D341Med (cell line): ENCODE measurements at regions not wholly inside any gene's neighbourhood (a gene's known extent, or its start where the extent isn't known, plus 50 kb on each side); places are given as distances from the start of the nearest gene placed in this dataset.
"Not testable (repeated sequence)": the region's sequence is repeated elsewhere in the genome, so short reads cannot be mapped to it uniquely, and the experiment has no call there.

Experiments
- DNase-seq: peaks from one replicate; pipeline ENCODE4 v3.0.0; 2012; ENCODE audit warnings: low spot score

- no peak for DNase-seq
These were observed 134.4 kb upstream of the PRDX6 start for GRCh38 chr1:173342736-173343135.

DNA sequence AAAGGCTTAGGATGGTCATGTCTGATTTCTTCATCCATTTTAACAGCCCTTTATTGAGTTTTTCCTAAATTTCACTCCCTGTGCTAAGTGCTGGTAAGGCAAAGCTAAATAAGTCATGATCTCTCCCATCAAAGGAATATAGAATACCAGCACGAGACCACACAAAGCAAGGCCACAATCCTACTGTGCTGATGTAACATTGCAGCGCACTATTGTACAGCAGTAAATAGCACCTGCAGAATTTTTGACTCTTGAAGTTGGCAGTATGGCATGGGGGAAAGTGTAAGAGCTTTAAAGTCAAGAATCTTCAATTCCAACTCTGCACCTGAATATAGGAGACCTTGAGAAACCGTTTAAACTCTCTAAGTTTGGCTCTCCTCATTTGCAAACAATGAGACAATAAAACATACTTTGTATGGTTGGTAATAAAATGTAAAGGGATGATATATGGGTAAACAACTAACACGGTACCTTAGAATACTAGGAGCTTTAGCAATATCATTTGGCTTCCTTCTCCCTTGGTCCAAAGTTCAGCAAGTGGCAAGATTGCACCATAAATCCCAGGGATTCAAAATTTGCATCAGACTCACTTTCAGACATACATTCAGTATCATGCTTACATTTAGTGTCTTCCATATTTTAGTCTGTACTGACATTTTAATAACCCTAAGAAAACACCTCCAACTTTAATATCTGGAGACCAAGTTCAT lies 132.9 kb upstream of the PRDX6 start:
- DNase-seq = no peak

- DNase-seq = no peak
These were observed 129.8 kb upstream of the PRDX6 start for GRCh38 chr1:173347282-173347818.

DNA sequence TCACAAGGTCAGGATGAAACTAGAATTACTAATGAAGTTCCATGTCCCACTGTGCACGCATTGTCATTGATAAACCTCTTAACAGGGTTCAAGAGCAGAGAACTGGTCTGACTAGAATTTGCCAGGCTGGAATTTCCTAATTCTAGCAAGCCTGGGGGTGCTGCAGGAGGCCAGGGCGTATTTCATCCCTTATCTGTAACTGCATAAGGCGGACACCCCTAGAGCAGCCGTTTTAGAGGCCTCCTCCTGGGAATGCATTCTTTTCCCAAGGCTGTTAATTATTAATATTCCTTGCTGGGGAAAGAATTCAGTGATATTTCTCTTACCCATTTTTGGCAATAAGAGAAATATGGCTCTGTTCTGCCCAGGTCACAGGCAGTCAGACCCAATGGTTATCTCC lies 124.5 kb upstream of the PRDX6 start:
- not testable (repeated sequence) for DNase-seq

GRCh38 chr1:173353350-173353749 lies 123.8 kb upstream of the PRDX6 start:
- no peak for DNase-seq

DNA sequence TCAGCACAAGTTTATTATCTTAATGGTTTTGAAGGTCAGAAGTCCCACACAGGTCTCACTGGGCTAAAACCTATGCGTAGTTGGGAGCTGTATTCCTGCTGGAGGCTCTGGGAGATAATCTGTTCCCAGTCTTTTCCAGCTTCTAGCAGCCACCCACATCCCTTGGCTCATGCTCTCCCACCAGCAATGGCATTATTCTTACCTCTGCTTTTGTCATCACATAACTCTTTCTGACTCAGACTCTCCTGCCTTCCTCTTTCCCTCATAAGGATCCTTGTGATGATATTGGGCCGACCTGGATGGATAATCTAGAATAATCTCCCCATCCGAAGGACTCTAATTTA lies 122.2 kb upstream of the PRDX6 start:
- DNase-seq = no peak

DNA sequence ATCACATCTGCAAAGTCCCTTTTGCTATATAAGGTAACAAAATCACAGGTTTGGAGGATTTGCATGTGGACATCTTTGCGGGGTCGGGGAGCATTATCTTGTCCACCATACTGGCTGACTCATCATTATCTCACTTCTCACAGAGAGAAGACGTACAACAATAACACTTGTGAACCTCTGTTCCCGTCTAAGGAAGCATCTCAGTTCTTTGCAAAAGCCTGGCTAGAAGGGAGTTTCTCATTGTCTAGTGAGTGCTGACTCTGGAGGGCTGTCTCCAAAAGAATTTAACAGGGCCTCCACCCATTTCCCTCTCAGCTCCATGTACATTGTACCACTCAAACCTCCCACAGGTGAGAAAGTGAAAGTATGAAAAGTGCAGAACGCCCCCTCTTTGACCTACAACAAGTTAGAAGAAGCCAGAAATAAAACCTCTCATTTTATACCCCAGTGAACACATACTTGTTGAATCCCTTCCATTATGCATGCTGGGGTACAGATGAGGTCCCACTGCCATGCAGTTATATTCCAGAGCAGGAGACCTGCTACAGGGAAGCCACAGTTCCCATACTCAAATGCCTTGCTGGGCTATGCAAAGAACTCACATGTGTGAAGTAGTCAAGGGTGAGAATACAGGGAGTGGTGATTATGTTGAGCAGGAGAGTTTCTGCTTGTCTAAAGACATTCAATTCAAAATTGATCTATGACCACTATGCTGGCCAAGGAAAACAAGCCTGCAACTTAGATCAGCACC lies 121.7 kb upstream of the PRDX6 start:
- DNase-seq = no peak

- DNase-seq = no peak
These were observed 120.9 kb upstream of the PRDX6 start for GRCh38 chr1:173356191-173356762.

DNA sequence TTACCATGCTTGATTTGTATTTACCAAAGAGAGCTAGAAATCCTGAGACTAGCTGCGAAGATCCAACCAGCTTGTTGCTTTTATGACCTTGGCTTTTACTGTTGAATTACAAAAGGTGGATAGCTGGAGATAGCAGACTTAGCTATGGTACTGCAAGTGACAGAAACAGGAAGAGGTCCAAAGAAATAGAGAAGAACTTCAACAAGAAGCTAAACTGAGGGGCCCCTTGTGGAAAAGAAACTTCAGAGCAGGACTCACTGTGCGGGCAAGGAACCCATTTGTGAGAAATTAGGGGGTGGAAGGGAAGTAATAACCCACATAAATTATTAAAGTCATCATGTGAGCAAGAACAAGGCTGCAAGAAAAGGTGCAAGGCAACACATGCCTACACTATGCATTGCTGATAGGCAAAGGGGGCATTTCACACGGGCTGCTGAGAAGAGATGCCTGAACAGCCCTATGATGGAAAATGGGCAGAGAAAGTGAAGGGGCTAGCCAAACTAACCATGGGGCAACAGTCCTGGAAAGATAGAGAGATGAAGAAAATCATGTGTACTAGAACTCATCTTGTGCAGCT lies 116.6 kb upstream of the PRDX6 start:
- DNase-seq = no peak

DNA sequence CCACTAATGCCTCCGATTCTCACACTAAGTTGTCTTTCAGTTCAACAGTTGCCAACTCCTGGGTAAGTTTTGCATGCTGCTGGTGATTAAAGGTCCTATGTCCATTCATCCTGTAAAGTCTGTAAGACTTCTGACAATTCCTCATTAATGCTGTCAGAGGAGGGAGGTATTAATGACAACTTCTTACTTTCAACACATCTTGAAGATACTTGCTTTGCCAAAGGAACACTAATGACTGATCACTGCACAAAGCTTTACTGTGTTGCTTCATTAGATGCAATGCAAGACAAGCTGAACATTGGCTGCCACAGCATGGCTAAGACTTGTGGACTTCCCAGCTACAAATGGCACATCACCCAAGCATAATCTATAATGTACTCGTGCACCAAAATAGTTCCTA lies 114.6 kb upstream of the PRDX6 start:
- DNase-seq = no peak

DNA sequence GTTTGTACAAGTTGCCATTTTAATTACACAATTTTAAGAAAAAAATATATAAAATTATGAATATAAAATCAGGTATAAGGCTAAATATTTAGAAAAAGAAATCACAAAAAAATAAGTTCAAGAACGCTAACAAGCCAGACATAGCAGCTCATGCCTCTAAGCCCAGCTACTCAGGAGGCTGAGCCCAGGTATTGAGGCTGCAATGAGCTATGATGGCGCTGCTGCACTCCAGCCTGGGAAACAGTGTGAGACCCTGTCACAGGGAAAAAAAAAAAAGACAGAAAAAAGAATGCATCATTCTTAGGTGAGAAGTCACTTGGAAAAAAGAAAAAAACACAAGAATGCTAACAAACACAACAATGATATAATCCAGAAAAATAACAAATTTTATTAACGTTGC lies 112.3 kb upstream of the PRDX6 start:
- DNase-seq = no peak

GRCh38 chr1:173365341-173365740 lies 111.8 kb upstream of the PRDX6 start:
- DNase-seq = no peak

DNA sequence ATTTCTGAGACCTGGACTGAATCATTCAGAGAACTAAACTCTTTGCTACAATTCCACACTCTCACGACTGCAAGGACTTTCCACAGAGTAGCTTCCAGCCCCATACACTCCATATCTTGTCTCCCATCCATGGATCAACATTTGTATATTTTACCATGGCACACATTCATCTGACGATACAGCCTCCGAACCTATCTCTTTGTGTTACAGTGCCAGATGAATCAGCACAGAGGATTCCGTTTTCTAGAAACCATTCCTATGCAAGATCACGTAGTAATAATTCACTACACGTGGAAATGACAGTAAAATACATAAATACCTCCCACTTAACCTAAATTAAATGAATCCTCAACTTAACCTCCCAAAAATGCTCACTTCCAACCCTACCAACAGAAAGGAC lies 110.0 kb upstream of the PRDX6 start:
- no peak for DNase-seq

DNA sequence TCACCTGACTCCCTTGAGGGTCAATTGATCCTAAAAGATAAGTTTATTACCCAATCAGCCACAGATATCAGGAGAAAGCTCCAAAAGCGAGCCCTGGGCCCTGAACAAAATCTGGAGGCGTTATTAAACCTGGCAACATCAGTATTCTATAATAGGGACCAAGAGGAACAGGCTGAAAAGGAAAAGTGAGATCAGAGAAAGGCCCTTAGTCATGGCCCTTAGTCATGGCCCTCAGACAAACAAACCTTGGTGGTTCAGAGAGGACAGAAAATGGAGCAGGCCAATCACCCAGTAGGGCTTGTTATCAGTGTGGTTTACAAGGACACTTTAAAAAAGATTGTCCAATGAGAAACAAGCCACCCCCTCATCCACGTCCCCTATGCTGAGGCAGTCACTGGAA lies 106.5 kb upstream of the PRDX6 start:
- DNase-seq = not testable (repeated sequence)

GRCh38 chr1:173376065-173376464 lies 101.1 kb upstream of the PRDX6 start:
- not testable (repeated sequence) for DNase-seq

- no peak for DNase-seq
These were observed 99.9 kb upstream of the PRDX6 start for GRCh38 chr1:173377266-173377665.

DNA sequence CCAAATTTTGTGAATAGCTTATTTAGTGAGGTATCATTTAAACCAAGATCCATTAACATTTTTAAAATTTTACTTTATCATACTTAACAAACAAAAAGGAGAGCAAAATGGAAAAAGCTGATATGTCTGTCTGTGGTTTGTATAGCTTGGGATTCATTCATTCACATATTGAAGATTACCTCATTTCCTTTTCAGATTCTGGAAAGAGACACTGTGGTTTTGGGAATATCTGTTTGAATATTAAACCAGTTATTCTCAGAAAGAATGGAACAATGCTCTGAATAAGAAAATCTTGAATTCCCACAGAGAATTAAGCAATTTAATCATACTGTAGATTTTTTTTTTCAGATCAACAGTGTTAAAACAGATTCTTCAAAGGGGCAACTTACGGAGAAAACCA lies 93.8 kb upstream of the PRDX6 start:
- no peak for DNase-seq

DNA sequence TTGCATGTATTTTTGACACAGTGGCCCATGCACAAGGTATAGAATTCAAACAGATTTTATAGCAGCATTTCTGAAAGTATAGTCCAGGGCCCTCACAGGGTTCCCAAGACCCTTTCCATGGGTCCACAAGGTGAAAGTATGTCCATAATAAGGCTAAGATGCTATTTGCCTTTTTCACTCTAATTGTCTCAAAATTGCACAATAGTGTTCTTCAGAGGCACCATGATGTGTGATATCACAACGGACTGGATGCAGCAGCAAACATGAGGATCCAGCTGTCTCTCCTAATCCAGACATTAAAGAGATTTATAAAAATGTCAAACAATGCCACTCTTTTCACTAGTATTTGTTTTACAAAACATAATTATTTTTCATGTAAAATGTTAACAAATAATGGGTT lies 88.8 kb upstream of the PRDX6 start:
- DNase-seq = no peak

DNA sequence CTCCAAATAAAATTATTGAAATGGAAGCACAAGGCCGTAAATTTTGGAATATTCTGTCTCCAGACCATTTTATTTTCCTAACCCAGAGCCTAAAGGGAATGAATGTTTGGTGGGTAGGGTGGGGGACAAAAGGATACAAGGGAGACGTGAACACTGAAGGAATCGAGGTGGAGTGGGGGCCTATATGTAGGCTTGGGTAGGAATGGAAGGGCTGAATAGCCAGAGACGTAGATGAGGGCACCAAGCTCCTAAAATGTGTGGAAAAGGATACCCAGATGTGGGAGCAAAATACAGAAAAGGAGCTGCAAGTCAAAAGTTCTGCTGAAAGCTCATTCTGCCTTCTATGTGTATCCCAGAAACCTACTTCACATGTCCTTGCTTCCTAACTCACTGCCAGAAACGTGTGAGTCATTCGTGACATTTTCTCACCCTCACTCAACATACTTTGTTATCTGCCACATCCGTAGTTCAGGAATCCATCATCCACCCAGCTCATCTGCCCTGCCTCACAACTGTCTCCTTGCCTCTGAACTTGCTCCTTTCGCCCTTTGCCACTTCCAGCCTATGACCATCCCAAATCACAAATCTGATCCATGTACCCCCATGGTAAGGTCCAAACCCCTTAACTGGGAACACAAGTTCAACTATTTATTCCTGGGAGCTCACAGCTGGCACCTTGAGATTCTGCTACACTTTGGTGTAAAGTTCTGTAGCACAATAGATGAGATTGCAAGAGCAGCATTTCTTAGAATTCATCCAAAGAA lies 84.1 kb upstream of the PRDX6 start:
- no peak for DNase-seq

GRCh38 chr1:173393659-173394000 lies 83.5 kb upstream of the PRDX6 start:
- DNase-seq = no peak

GRCh38 chr1:173394813-173395212 lies 82.3 kb upstream of the PRDX6 start:
- not testable (repeated sequence) for DNase-seq

DNA sequence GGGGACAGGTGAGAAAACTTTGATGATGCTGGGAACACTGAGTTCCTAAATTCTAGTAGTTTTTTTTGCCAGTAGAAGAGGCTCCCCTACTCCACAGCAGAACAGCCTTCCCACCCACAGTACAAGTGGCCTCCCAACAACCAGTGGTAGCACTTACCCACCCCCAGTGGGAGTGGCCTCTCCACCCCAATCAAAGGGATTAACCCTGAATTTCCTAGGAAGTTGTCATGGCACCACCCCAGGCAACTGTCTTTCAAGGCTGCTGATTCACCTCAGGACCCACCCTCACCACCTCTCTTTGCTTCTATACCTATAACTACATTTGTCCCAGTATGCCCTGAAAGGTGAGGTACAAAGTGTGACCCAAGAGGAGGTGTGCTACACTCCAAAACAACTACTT lies 81.4 kb upstream of the PRDX6 start:
- DNase-seq = no peak
